ENCODE measurements at regions not wholly inside any gene's neighbourhood (a gene's known extent, or its start where the extent isn't known, plus 50 kb on each side); places are given as distances from the start of the nearest gene placed in this dataset.

GRCh38 chr17:70608957-70609356, 439.6 kb downstream of the KCNJ2 start:
- Histone ChIP-seq H3K4me1 (ENCODE audit: control insufficient read depth in 4 of 4, insufficient read depth in 4 of 4, low read length in 3 of 4) (no peaks in the 10 kb centered on the region), H3K36me3 (ENCODE audit: control insufficient read depth in 4 of 4, insufficient read depth in 3 of 4, low read depth in 1 of 4, low read length in 3 of 4) (no peaks in the 10 kb centered on the region), H3K9ac (ENCODE audit: low read depth in 1 of 2, low read length in 2 of 2) (no peak overlapping the region), H3K27ac (ENCODE audit: low read depth in 1 of 2, low read length in 2 of 2) (no peak overlapping the region), H3K4me3 (ENCODE audit: low read depth in 1 of 3, low read length in 3 of 3) (no peak overlapping the region), H3K9me3 (ENCODE audit: control insufficient read depth in 4 of 4, low read length in 3 of 4) (no peaks in the 10 kb centered on the region), H3K27me3 (ENCODE audit: control insufficient read depth in 4 of 4, insufficient read depth in 4 of 4, low read length in 3 of 4) (no peaks in the 10 kb centered on the region)
- WGBS, result 92% methylated on average over 2 of the region's 2 CpGs
- no peak for DNase-seq (ENCODE audit: low spot score)
- TF ChIP-seq GABPA (IDR thresholded peaks at IDR 0.05 in 1 of 2, conservative IDR thresholded peaks at IDR 0.05 in 1 of 2) (no peak), HNF4A (conservative IDR thresholded peaks at IDR 0.05) (no peak), HNF4G (IDR thresholded peaks at IDR 0.05) (no peak), FOXA1 (IDR thresholded peaks at IDR 0.05) (no peak), RXRA (IDR thresholded peaks at IDR 0.05) (no peak), JUND (IDR thresholded peaks at IDR 0.05) (no peak), TAF1 (conservative IDR thresholded peaks at IDR 0.05) (no peak), ATF3 (IDR thresholded peaks at IDR 0.05) (no peak), YY1 (IDR thresholded peaks at IDR 0.05) (no peak), NR2F2 (IDR thresholded peaks at IDR 0.05) (no peak), REST (IDR thresholded peaks at IDR 0.05) (no peak), EGR1 (IDR thresholded peaks at IDR 0.05; ENCODE audit: low read depth in 2 of 2) (no peak), CTCF (IDR thresholded peaks at IDR 0.05; ENCODE audit: low read depth, low read length, missing input control) (no peak), ZBTB33 (IDR thresholded peaks at IDR 0.05) (no peak)

- H3K36me3 ChIP-seq (ENCODE audit: control insufficient read depth in 4 of 4, insufficient read depth in 3 of 4, low read depth in 1 of 4, low read length in 3 of 4), result no peaks in the 10 kb centered on the region
- no peak overlapping the region for H3K4me3 ChIP-seq (ENCODE audit: low read depth in 1 of 3, low read length in 3 of 3)
- H3K27me3 ChIP-seq (ENCODE audit: control insufficient read depth in 4 of 4, insufficient read depth in 4 of 4, low read length in 3 of 4), result no peaks in the 10 kb centered on the region
- 91% methylated on average over 1 of the region's 1 CpG for WGBS
- DNase-seq (ENCODE audit: low spot score), result no peak
- TF ChIP-seq HNF4A (conservative IDR thresholded peaks at IDR 0.05), result no peak
- no peak for TF ChIP-seq FOXA1 (IDR thresholded peaks at IDR 0.05)
- no peak for TF ChIP-seq TAF1 (conservative IDR thresholded peaks at IDR 0.05)
- TF ChIP-seq SP1 (IDR thresholded peaks at IDR 0.05), result no peak
- no peak for TF ChIP-seq RAD21 (IDR thresholded peaks at IDR 0.05)
- TF ChIP-seq NR2F2 (IDR thresholded peaks at IDR 0.05), result no peak
- TF ChIP-seq REST (IDR thresholded peaks at IDR 0.05), result no peak
- TF ChIP-seq CTCF (IDR thresholded peaks at IDR 0.05; ENCODE audit: low read depth, low read length, missing input control), result no peak
- TF ChIP-seq HNF4G (IDR thresholded peaks at IDR 0.05), result no peak
- H3K4me1 ChIP-seq (ENCODE audit: control insufficient read depth in 4 of 4, insufficient read depth in 4 of 4, low read length in 3 of 4), result no peaks in the 10 kb centered on the region
- H3K9me3 ChIP-seq (ENCODE audit: control insufficient read depth in 4 of 4, low read length in 3 of 4), result no peaks in the 10 kb centered on the region
- H3K9ac ChIP-seq (ENCODE audit: low read depth in 1 of 2, low read length in 2 of 2), result no peak overlapping the region
- H3K27ac ChIP-seq (ENCODE audit: low read depth in 1 of 2, low read length in 2 of 2), result no peak overlapping the region
Measured at GRCh38 chr17:70609566-70609965, 440.2 kb downstream of the KCNJ2 start.

Measured in liver (tissue), 8 donors.